Astrocyte (in vitro differentiated cells and primary cell): ENCODE measurements at regions not wholly inside any gene's neighbourhood (a gene's known extent, or its start where the extent isn't known, plus 50 kb on each side); places are given as distances from the start of the nearest gene placed in this dataset.

Experiments used
- CTCF ChIP-seq: IDR thresholded peaks from 2 replicates; pipeline ENCODE4 v1.5.1; 2011; ENCODE audit warnings: low read depth, mild to moderate bottlenecking, inconsistent platforms, low read length, moderate library complexity; ENCODE audit not compliant: insufficient read depth
- EZH2 ChIP-seq: IDR thresholded peaks from 2 replicates; pipeline ENCODE4 v1.6.1; 2012; ENCODE audit warnings: mild to moderate bottlenecking, low read length, inconsistent platforms; ENCODE audit not compliant: insufficient read depth

GRCh38 chr17:77482375-77483127 lies 341.8 kb downstream of the SEC14L1 start:
- TF ChIP-seq CTCF = no peak
- TF ChIP-seq EZH2 = no peak
